Body of pancreas (tissue), 4 donors: ENCODE measurements at regions not wholly inside any gene's neighbourhood (a gene's known extent, or its start where the extent isn't known, plus 50 kb on each side); places are given as distances from the start of the nearest gene placed in this dataset.

ENCODE experiments used
- ATAC-seq: fragments of 150-250 bp; one replicate; pipeline ENCODE4 v1.9.1; 2016
- DNase-seq, 4 donors: peaks; one replicate each; pipeline ENCODE4 v3.0.0-alpha.2; 2019
- H3K27ac ChIP-seq, 4 donors: fragments of 200-600 bp; sonication (generic); 1 replicate in 3 of 4; 2 replicates in 1 of 4; pipeline versions ENCODE4 v1.5.1 to v1.6.1; 2016 to 2019; ENCODE audit warnings: mild to moderate bottlenecking in 1 of 4, mixed read lengths in 1 of 4, moderate library complexity in 1 of 4
- H3K27me3 ChIP-seq, 2 donors: fragments of 200-600 bp; sonication (generic); one replicate each; pipeline ENCODE4 v1.6.0; 2016; ENCODE audit warnings: mild to moderate bottlenecking in 1 of 2
- H3K36me3 ChIP-seq, 2 donors: fragments of 200-600 bp; sonication (generic); replicated peaks in 1 of 2; 2 replicates each; pipeline ENCODE4 v1.5.1; 2016; ENCODE audit warnings: low read depth in 2 of 2; ENCODE audit not compliant: insufficient read depth in 1 of 2
- H3K4me1 ChIP-seq: fragments of 200-600 bp; sonication (generic); one replicate; pipeline ENCODE4 v1.6.0; 2016
- H3K4me3 ChIP-seq, 2 donors: fragments of 200-600 bp; sonication (generic); 1 replicate in 1 of 2; 2 replicates in 1 of 2; pipeline ENCODE4 v1.5.1; 2016 to 2019
- H3K9me3 ChIP-seq, 3 donors: fragments of 200-600 bp; sonication (generic); 1 replicate in 2 of 3; 2 replicates in 1 of 3; pipeline ENCODE4 v1.5.1; 2016
- POLR2A ChIP-seq, 3 donors: fragments of 450-650 bp; IDR thresholded peaks; one replicate each; pipeline ENCODE4 v1.6.1; 2016; ENCODE audit warnings: antibody characterized with exemption in 3 of 3, mild to moderate bottlenecking in 2 of 3
- WGBS, 2 donors: methylation state at CpG; one replicate each; pipeline ENCODE4 v1.1.5; 2017; 5-methylcytosine and 5-hydroxymethylcytosine counted together
- intact Hi-C: fragments of 100-400 bp; cut with DNase I; formaldehyde crosslinking; loops from one replicate; pipeline ENCODE4 v1.15.1; 2023
- TF ChIP-seq, protein P1 (sequence below), 7 experiments: fragments of 450-650 bp in 4 of 7; fragments of 200-600 bp in 3 of 7; sonication (generic) in 3 of 7; IDR thresholded peaks; one replicate each; pipeline ENCODE4 v1.5.1; 2016 to 2019; ENCODE audit warnings: antibody characterized with exemption in 7 of 7

DNA sequence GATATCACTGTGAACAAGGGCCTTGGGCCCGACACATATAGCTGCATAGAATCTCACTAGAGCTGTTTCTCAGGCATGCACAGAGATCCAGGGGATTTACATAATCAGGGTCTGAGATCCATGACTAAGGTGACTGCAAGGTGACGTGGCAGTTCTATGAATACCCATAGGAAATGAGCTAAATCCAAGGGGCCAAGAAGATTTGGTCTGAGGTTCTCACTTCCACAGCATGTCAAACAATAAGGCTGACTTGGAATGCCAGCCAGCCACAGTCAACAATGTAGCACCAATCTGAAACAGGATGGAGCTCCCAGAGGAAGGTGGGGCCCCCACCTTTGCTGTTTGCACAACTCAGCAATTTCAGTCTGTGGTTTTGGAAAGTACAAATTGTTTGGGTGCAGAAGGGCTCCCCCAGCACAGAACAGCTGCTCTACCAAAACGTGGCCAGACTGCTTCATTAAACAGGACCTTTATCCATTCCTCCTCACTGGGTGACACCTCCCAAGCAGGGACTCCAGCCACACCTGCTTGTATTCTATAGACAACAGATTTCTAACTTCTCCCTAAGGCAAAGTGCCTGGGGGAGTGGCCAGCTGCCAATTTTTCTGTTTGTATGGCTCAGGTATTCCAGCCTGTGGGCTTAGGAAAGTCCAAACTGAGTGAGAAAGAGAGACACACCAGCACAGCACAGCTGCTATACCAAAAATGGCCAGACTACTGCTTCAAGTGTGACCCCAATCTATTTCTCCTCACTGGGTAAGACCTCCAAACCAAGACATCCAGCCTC lies 333.4 kb downstream of the KDM5D start:
- Histone ChIP-seq H3K9me3 (no peaks in the 10 kb centered on the region), H3K4me3 (no peak overlapping the region), H3K36me3 (no peaks in the 10 kb centered on the region), H3K27me3 (no peaks in the 10 kb centered on the region), H3K27ac (no peak overlapping the region), H3K4me1 (no peaks in the 10 kb centered on the region)
- 38 to 53% methylated on average over 3 of the region's 3 CpGs for WGBS, 2 donors
- ATAC-seq (no peak), DNase-seq (no peak)
- TF ChIP-seq, protein P1, sequence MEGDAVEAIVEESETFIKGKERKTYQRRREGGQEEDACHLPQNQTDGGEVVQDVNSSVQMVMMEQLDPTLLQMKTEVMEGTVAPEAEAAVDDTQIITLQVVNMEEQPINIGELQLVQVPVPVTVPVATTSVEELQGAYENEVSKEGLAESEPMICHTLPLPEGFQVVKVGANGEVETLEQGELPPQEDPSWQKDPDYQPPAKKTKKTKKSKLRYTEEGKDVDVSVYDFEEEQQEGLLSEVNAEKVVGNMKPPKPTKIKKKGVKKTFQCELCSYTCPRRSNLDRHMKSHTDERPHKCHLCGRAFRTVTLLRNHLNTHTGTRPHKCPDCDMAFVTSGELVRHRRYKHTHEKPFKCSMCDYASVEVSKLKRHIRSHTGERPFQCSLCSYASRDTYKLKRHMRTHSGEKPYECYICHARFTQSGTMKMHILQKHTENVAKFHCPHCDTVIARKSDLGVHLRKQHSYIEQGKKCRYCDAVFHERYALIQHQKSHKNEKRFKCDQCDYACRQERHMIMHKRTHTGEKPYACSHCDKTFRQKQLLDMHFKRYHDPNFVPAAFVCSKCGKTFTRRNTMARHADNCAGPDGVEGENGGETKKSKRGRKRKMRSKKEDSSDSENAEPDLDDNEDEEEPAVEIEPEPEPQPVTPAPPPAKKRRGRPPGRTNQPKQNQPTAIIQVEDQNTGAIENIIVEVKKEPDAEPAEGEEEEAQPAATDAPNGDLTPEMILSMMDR (IDR thresholded peaks at IDR 0.05), result no peak
- no peak for TF ChIP-seq POLR2A (IDR thresholded peaks at IDR 0.05)
- intact Hi-C loops, result no loop called here

DNA sequence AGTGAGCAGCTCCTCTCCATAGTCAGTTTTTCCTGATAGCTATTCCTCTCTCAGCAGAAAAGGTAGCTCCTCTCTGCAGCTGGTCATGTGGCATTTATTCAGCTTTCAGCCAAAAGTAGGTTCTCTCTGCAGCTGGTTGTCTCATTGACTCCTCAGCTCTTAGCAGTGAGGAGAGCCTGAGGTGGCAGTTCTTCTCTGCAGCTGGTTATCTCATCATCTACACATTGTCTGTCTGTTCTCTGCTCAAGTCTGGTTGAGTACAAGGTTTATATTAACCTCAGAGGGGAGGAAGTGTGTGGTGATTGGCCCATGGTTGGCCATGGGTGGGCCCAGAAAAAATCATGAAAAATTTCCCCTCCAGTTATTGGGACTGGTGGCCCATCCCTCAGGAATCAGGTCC lies 338.3 kb downstream of the KDM5D start:
- TF ChIP-seq POLR2A (IDR thresholded peaks at IDR 0.05), result no peak
- TF ChIP-seq, protein P1 (IDR thresholded peaks at IDR 0.05), result no peak
- ATAC-seq (no peak), DNase-seq (no peak)
- Histone ChIP-seq H3K27me3 (no peaks in the 10 kb centered on the region), H3K27ac (no peak overlapping the region), H3K4me3 (no peak overlapping the region), H3K9me3 (no peaks in the 10 kb centered on the region), H3K36me3 (no peaks in the 10 kb centered on the region), H3K4me1 (no peaks in the 10 kb centered on the region)
- intact Hi-C loops, result no loop called here

DNA sequence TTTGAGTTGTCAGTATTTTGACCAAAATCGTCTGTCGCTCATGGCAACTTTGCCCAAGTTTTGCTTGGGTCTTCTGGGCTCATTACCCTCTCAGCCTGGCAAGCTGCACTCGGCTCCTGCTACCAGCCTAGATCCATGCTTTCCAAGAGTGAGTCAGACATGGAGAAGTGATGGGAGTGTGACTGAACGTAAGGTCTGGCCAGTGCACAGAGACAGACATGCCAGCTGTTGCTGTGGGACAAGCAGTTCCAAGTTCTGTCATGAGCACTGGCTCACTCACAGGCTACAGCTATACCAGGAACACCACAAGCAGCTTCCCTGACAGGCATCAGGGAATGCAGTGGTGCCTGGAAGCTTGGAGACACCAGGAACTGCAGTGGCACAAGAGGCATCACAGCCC lies 338.9 kb downstream of the KDM5D start:
- no peaks in the 10 kb centered on the region for H3K4me1 ChIP-seq
- WGBS, 2 donors, result 32 to 57% methylated on average over 2 to 4 of the region's 4 CpGs
- TF ChIP-seq, protein P1 (IDR thresholded peaks at IDR 0.05), result no peak
- TF ChIP-seq POLR2A (IDR thresholded peaks at IDR 0.05), result no peak
- H3K36me3 ChIP-seq, result no peaks in the 10 kb centered on the region
- H3K27me3 ChIP-seq, result no peaks in the 10 kb centered on the region
- H3K9me3 ChIP-seq, result no peaks in the 10 kb centered on the region
- intact Hi-C loops, result no loop called here
- DNase-seq, result no peak
- no peak for ATAC-seq
- no peak overlapping the region for H3K4me3 ChIP-seq
- no peak overlapping the region for H3K27ac ChIP-seq

DNA sequence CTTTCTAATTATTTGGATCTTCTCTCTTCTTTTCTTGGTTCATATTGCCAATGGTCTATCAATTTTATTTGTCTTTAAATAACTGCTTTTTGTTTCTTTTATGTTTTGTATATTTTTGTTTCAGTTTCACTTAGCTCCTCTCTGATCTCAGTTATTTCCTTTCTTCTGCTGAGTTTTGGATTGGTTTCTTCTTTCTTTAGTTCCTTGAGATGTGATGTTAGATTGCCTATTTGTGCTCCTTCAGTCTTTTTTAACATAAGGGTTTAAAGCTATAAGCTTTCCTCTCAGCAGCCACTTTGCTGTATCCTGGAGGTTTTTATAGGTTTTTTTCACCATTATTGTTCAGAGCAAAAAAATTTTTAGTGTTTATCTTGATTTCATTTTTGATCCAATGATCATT lies 351.6 kb downstream of the KDM5D start:
- DNase-seq, result no peak
- Histone ChIP-seq H3K27me3 (no peaks in the 10 kb centered on the region), H3K36me3 (no peaks in the 10 kb centered on the region), H3K27ac (no peak overlapping the region), H3K4me3 (no peak overlapping the region), H3K9me3 (no peaks in the 10 kb centered on the region), H3K4me1 (no peaks in the 10 kb centered on the region)
- TF ChIP-seq, protein P1 (IDR thresholded peaks at IDR 0.05), result no peak
- no peak for TF ChIP-seq POLR2A (IDR thresholded peaks at IDR 0.05)
- ATAC-seq, result no peak
- intact Hi-C loops, result no loop called here

DNA sequence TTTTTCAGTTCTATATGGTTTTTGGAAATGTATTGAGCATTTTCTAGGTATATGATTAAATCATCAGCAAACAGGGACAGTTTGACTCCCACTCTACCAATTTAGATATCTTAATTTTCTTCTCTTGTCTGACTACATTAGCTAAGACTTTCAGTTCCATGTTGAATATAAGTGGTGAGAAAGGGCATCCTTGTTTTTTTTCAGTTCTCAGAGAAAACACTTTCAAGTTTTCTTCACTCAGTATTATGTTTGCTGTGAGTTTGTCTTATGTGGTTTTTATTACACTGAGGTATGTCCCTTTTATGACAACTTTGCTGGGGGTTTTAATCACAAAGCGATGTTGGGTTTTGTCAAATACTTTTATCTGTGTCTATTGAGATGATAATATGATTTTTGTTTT lies 352.6 kb downstream of the KDM5D start:
- Histone ChIP-seq H3K9me3 (no peaks in the 10 kb centered on the region), H3K27ac (no peak overlapping the region), H3K36me3 (no peaks in the 10 kb centered on the region), H3K4me1 (no peaks in the 10 kb centered on the region), H3K4me3 (no peak overlapping the region), H3K27me3 (no peaks in the 10 kb centered on the region)
- TF ChIP-seq, protein P1 (IDR thresholded peaks at IDR 0.05), result no peak
- TF ChIP-seq POLR2A (IDR thresholded peaks at IDR 0.05), result no peak
- WGBS, 2 donors, result 84 to 87% methylated on average over 1 of the region's 1 CpG
- intact Hi-C loops, result no loop called here
- ATAC-seq (no peak), DNase-seq (no peak)
